NCI-H2171 (cell line): ENCODE measurements at regions not wholly inside any gene's neighbourhood (a gene's known extent, or its start where the extent isn't known, plus 50 kb on each side); places are given as distances from the start of the nearest gene placed in this dataset.
A peak's percentile ranks its signal among the peaks of the same experiment; 100 is the strongest.

Source experiments
- DNase-seq: peaks from one replicate; lab custom pipeline; 2025; lab: John Stamatoyannopoulos, UW

GRCh38 chr2:120785228-120785966, 49.7 kb downstream of the GLI2 start:
- DNase-seq, result no peak

GRCh38 chr2:120786038-120786960, 50.6 kb downstream of the GLI2 start:
- no peak for DNase-seq

DNA sequence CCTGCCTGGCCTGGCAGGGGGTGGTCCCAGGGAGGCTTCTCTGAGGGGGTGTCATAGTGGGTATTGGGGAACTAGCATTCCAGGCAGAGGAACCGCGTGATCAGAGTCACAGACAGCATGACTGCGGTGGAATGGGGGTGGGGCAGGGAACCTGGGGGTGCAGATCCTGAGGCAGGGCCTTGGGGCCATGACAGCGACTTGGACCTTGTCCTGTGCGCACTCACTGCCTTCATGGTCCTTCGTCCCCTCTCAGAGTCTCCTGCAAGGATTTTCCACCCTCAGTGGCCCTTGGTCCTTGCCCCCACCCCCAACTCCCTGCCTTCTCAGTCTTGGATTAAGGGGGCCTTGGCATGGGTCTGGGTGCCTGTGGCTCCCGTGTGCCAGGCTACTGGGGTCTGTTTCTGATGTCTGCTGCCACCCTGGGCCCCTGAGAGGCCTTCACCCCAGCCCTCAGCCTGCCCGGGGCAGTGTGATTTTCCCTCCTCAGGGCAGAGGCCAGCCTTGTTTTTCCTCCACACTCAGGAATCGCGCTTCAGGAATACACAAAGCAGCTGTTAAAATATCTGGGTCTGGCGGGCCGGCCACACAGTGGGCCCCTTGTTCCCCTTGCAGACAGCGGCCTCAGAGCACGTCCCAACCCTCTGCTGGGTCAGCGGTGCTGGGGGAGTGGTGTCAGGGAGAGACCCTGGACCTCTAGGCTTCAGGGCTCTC, 51.6 kb downstream of the GLI2 start:
- no peak for DNase-seq

GRCh38 chr2:120787822-120788700, 52.4 kb downstream of the GLI2 start:
- no peak for DNase-seq

- no peak for DNase-seq
Measured at GRCh38 chr2:120791243-120791961, 55.7 kb downstream of the GLI2 start.

GRCh38 chr2:120791962-120792297, 56.3 kb downstream of the GLI2 start:
- DNase-seq, result no peak

GRCh38 chr2:120793682-120794403, 58.2 kb downstream of the GLI2 start:
- DNase-seq, result peak; percentile 37

- DNase-seq, result no peak
Measured at GRCh38 chr2:120794716-120795115, 59.0 kb downstream of the GLI2 start.

DNA sequence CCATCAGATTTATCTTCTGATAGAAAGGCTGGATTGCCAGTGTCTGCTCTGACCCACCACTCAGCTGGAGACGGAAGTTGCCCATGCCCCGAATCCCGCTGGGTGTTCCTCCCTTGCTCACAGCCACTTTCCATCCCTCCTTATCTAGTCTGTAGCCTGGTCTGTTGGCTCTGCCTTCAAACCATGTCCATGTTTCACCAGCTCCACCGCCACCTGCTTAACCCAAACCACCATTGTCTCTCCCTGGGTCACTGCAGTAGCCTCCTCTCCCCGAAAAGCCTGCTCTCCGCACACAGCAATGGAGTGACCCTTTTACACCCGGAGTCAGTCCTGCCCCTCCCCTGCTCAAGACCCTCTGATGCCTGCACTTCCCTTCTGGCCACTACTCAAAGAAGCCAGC, 60.4 kb downstream of the GLI2 start:
- DNase-seq, result no peak

- DNase-seq, result no peak
Measured at GRCh38 chr2:120797421-120798221, 62.0 kb downstream of the GLI2 start.

GRCh38 chr2:120798567-120799247, 63.0 kb downstream of the GLI2 start:
- no peak for DNase-seq

DNA sequence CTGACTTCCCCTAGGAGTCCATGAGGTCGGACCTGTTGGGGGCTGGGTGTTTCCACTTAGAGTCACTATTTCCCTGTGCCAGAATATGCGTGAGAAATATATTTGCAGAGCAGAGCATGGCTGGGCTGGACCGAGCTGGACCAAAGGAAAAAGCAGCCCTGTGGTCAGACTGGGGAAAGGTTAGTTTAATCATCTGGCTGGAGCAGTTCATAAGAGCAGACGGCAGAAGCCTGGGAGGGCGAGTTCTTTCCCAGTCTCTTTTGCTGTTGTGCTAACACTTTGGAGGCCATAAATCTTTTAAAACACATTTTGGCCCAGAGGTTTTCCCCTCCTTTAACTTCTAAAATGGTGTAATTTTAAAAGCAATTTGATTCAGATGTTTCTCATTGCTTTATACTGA, 66.5 kb downstream of the GLI2 start:
- DNase-seq, result no peak

DNA sequence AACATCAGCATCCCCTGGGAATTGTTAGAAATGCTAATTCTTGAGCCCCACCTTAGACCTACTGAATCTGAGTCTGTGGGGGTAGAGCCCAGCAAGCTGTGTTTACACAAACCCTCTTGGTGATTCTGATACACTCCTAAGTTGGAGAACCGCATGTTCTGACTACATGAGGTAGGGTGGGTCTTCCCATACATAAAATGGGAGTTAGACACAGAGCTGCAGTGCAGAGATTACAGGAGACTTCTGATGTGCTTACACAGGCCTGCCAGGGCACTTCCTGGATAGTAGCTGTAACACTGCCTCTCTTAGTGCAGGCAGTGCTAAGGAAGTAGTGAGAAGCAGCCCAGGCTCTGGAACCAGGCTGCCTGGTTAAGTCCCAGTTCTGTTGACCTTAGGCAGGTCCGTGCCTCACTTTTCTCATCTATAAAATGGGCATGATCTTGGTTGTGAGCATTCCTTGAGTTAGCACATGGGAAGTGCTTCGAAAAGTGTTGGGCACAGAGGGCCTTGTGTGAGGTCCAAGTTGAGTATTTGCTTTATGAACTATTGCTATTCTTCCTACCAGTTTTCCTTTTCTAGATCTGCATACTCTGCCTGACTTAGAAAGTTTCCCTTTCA, 67.3 kb downstream of the GLI2 start:
- DNase-seq, result no peak

DNA sequence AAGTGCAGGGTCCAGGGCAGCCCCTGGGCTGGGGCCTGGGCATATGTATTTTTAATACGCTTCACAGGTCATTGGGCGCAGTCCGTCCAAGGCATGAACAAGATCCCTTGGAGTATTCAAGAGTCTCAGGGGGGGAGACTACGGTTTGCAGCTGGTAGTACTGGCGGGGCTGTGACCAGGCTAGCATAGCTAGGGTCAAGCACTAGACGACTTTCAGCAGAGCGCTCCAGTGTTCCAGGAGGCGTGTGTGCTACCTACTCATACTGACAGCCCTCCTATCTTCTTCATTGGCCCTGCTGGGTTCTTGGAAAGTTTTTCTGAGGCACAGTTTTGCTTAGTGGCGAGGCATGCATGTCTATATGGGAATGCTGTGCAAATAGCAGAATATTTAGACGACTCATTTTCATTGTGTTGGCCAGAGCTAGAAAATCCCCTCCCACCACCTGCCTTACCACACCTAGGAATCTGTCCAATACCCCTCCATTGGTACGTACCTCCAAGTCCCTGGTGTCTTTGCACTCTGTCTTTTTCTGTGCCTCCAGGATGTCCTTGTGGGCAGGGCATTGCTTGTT, 68.2 kb downstream of the GLI2 start:
- DNase-seq, result no peak

DNA sequence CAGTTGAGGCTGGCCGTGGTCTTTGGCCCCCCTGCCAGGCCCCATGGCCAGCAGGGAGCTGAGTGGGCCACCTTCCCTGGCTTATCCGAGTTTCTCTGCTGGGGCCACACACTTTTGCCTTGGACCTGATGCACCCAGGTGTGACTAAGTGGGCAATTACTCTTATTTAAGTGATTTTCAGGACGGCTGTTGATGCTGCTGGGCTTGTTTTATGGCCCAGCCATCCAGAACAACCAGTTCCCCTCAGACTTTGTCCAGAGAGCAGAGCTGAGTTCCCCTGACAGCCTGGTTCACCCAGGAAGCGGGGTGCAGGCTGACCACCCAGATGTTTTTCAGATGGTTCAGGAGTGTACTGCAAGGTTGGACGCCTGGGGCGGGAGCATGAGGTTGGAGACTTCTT, 68.8 kb downstream of the GLI2 start:
- no peak for DNase-seq

DNA sequence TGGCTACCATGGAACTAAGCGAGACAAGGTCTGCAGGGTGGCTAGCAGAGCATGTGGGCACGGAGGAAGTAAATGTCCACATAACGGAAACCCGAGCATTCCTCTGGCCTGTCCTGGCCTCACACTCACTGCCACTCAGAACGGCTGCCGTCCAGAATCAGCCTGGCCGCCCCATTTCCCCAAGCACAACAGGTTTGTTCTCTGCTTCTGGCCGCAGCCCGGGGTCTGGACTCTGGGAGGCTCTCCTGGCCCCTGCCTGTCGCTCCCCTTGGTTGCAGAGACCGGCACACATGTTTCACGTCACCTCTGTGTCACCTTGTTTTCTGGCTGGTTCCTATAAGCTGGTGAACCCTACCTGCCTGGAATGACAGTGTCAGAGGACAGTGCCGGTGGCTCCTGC, 69.3 kb downstream of the GLI2 start:
- DNase-seq, result no peak

DNA sequence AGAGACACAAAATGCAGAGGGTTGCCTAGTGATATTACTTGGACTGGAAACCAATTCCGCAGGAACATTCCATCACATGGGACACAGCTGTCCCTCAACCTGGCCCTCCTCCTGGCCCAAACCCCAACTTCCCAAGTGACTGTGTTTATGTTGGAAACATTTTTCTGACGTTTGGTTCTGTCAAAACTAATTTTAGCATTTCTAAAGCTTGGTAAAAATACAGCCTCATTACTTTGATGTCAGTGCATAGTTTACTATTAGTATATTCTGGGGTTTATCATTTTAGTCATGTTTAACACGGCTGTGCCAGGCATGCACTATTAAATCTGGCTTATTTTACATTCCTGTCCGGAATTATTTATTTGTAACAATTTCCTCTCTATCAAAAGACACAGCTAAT, 69.9 kb downstream of the GLI2 start:
- DNase-seq, result no peak

DNA sequence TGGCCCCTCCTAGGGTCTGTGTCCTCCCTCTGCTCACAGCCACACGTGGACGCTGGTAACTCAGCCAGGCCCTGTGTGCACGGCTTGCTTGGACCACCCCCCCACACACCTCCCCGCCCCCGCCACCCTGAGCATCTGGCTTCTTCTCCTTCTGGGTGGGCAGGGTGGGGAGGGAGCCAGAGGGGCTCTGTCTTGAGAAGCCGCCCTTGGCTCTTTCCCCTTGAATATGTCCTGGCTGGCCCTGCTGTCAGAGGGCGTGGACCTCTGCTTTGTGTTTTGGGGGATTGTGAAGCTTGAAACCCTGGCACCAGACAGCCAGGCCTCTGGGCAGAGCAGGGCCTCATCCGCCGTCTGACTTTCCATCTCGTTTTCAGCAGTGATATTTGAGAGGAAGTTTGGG, 72.1 kb downstream of the GLI2 start:
- DNase-seq, result no peak
